Duodenal mucosa (tissue), 2 donors: ENCODE measurements at regions not wholly inside any gene's neighbourhood (a gene's known extent, or its start where the extent isn't known, plus 50 kb on each side); places are given as distances from the start of the nearest gene placed in this dataset.

Experiments
- H3K27ac ChIP-seq: one replicate; pipeline ENCODE4 v1.7.0; 2013; ENCODE audit warnings: low read depth, low read length
- H3K27me3 ChIP-seq, 2 donors: one replicate each; pipeline ENCODE4 v1.7.0; 2013; ENCODE audit warnings: low read length in 2 of 2, control low read depth in 1 of 2; ENCODE audit not compliant: insufficient read depth in 2 of 2, control insufficient read depth in 1 of 2
- H3K36me3 ChIP-seq, 2 donors: one replicate each; pipeline ENCODE4 v1.7.0; 2013; ENCODE audit warnings: low read length in 2 of 2, control low read depth in 1 of 2; ENCODE audit not compliant: insufficient read depth in 2 of 2, control insufficient read depth in 1 of 2
- H3K4me1 ChIP-seq, 2 donors: one replicate each; pipeline ENCODE4 v1.7.0; 2013; ENCODE audit warnings: low read length in 2 of 2, control low read depth in 1 of 2; ENCODE audit not compliant: insufficient read depth in 2 of 2, control insufficient read depth in 1 of 2
- H3K4me3 ChIP-seq, 2 donors: one replicate each; pipeline ENCODE4 v1.7.0; 2013; ENCODE audit warnings: low read length in 2 of 2, low read depth in 1 of 2
- H3K9ac ChIP-seq, 2 donors: one replicate each; pipeline ENCODE4 v1.7.0; 2013; ENCODE audit warnings: low read length in 2 of 2, low read depth in 1 of 2
- H3K9me3 ChIP-seq, 2 donors: one replicate each; pipeline ENCODE4 v1.7.0; 2013; ENCODE audit warnings: low read length in 2 of 2, control low read depth in 1 of 2; ENCODE audit not compliant: control insufficient read depth in 1 of 2

- no peaks in the 10 kb centered on the region for H3K4me1 ChIP-seq
- no peaks in the 10 kb centered on the region for H3K9me3 ChIP-seq
- no peaks in the 10 kb centered on the region for H3K27me3 ChIP-seq
- H3K36me3 ChIP-seq, result no peaks in the 10 kb centered on the region
- H3K27ac ChIP-seq, result no peak overlapping the region
- H3K4me3 ChIP-seq, result no peak overlapping the region
- no peak overlapping the region for H3K9ac ChIP-seq
Measured at GRCh38 chr4:124188595-124188994, 523.9 kb downstream of the ANKRD50 start.

GRCh38 chr4:124189545-124189944, 523.0 kb downstream of the ANKRD50 start:
- Histone ChIP-seq H3K9ac (no peak overlapping the region), H3K4me1 (no peaks in the 10 kb centered on the region), H3K36me3 (no peaks in the 10 kb centered on the region), H3K27ac (no peak overlapping the region), H3K27me3 (no peaks in the 10 kb centered on the region), H3K9me3 (no peaks in the 10 kb centered on the region), H3K4me3 (no peak overlapping the region)

GRCh38 chr4:124191329-124191728, 521.2 kb downstream of the ANKRD50 start:
- Histone ChIP-seq H3K27ac (no peak overlapping the region), H3K9me3 (no peaks in the 10 kb centered on the region), H3K36me3 (no peaks in the 10 kb centered on the region), H3K9ac (no peak overlapping the region), H3K4me1 (no peaks in the 10 kb centered on the region), H3K27me3 (no peaks in the 10 kb centered on the region), H3K4me3 (no peak overlapping the region)

GRCh38 chr4:124192544-124192943, 520.0 kb downstream of the ANKRD50 start:
- no peaks in the 10 kb centered on the region for H3K4me1 ChIP-seq
- no peaks in the 10 kb centered on the region for H3K27me3 ChIP-seq
- no peaks in the 10 kb centered on the region for H3K9me3 ChIP-seq
- no peak overlapping the region for H3K27ac ChIP-seq
- H3K4me3 ChIP-seq, result no peak overlapping the region
- no peaks in the 10 kb centered on the region for H3K36me3 ChIP-seq
- no peak overlapping the region for H3K9ac ChIP-seq

GRCh38 chr4:124199185-124199584, 513.3 kb downstream of the ANKRD50 start:
- no peak overlapping the region for H3K27ac ChIP-seq
- H3K9ac ChIP-seq, result no peak overlapping the region
- no peaks in the 10 kb centered on the region for H3K4me1 ChIP-seq

GRCh38 chr4:124199755-124200154, 512.8 kb downstream of the ANKRD50 start:
- no peak overlapping the region for H3K9ac ChIP-seq
- H3K4me3 ChIP-seq, result no peak overlapping the region
- H3K27me3 ChIP-seq, result no peaks in the 10 kb centered on the region
- no peaks in the 10 kb centered on the region for H3K9me3 ChIP-seq
- H3K36me3 ChIP-seq, result no peaks in the 10 kb centered on the region
- no peak overlapping the region for H3K27ac ChIP-seq
- H3K4me1 ChIP-seq, result no peaks in the 10 kb centered on the region

More at GRCh38 chr4:124199185-124199584, 513.3 kb downstream of the ANKRD50 start:
- Histone ChIP-seq H3K9me3 (no peaks in the 10 kb centered on the region), H3K36me3 (no peaks in the 10 kb centered on the region), H3K4me3 (no peak overlapping the region), H3K27me3 (no peaks in the 10 kb centered on the region)

GRCh38 chr4:124201636-124202035, 510.9 kb downstream of the ANKRD50 start:
- Histone ChIP-seq H3K9ac (no peak overlapping the region), H3K36me3 (no peaks in the 10 kb centered on the region), H3K27ac (no peak overlapping the region), H3K4me3 (no peak overlapping the region), H3K4me1 (no peaks in the 10 kb centered on the region), H3K9me3 (no peaks in the 10 kb centered on the region), H3K27me3 (no peaks in the 10 kb centered on the region)

- H3K4me3 ChIP-seq, result no peak overlapping the region
- no peak overlapping the region for H3K9ac ChIP-seq
- no peak overlapping the region for H3K27ac ChIP-seq
- H3K27me3 ChIP-seq, result no peaks in the 10 kb centered on the region
- H3K4me1 ChIP-seq, result no peaks in the 10 kb centered on the region
- H3K36me3 ChIP-seq, result no peaks in the 10 kb centered on the region
- no peaks in the 10 kb centered on the region for H3K9me3 ChIP-seq
Measured at GRCh38 chr4:124202099-124202498, 510.4 kb downstream of the ANKRD50 start.

GRCh38 chr4:124203613-124204238, 508.8 kb downstream of the ANKRD50 start:
- Histone ChIP-seq H3K36me3 (no peaks in the 10 kb centered on the region), H3K27ac (no peak overlapping the region)

GRCh38 chr4:124206779-124207605, 505.5 kb downstream of the ANKRD50 start:
- no peaks in the 10 kb centered on the region for H3K4me1 ChIP-seq
- no peaks in the 10 kb centered on the region for H3K36me3 ChIP-seq
- H3K4me3 ChIP-seq, result no peak overlapping the region
- H3K27me3 ChIP-seq, result no peaks in the 10 kb centered on the region
- no peak overlapping the region for H3K9ac ChIP-seq
- no peak overlapping the region for H3K27ac ChIP-seq
- no peaks in the 10 kb centered on the region for H3K9me3 ChIP-seq

More at GRCh38 chr4:124203613-124204238, 508.8 kb downstream of the ANKRD50 start:
- H3K27me3 ChIP-seq, result no peaks in the 10 kb centered on the region
- no peaks in the 10 kb centered on the region for H3K9me3 ChIP-seq
- no peak overlapping the region for H3K9ac ChIP-seq
- H3K4me3 ChIP-seq, result no peak overlapping the region
- H3K4me1 ChIP-seq, result no peaks in the 10 kb centered on the region
